LNCAP (cell line): ENCODE measurements at regions not wholly inside any gene's neighbourhood (a gene's known extent, or its start where the extent isn't known, plus 50 kb on each side); places are given as distances from the start of the nearest gene placed in this dataset.

Experiments used
- CTCF ChIP-seq: fragments of 450-650 bp; IDR thresholded peaks from 2 replicates; pipeline ENCODE4 v1.5.1; 2017; ENCODE audit warnings: mild to moderate bottlenecking

DNA sequence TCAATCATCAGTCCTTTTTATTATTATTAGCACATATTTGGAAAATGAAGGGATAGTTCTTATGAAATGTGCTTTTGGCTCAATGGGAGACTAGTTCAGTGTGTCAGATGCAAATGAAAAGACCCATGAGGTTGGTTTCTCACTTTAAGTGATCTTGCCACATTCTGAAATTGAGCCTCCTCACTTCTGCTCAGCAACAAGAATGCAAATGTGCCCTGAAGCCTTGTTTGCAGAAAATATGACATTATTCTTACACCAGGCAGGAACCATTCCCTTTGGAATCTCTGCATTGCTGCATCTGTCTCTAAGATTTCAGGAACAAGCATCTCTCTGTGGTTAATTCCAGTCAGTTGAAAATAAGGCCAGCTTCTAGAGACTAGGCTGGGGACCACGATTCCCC is 186.1 kb upstream of the PLPP4 start:
- TF ChIP-seq CTCF, result no peak

- no peak for TF ChIP-seq CTCF
Measured at GRCh38 chr10:120271696-120272095, 185.3 kb upstream of the PLPP4 start.

- no peak for TF ChIP-seq CTCF
Measured at GRCh38 chr10:120272350-120272749, 184.7 kb upstream of the PLPP4 start.

GRCh38 chr10:120278069-120278468 is 179.0 kb upstream of the PLPP4 start:
- no peak for TF ChIP-seq CTCF

- no peak; the same call in 1 of the 2 replicates for TF ChIP-seq CTCF
Measured at GRCh38 chr10:120279196-120279595, 177.8 kb upstream of the PLPP4 start.

DNA sequence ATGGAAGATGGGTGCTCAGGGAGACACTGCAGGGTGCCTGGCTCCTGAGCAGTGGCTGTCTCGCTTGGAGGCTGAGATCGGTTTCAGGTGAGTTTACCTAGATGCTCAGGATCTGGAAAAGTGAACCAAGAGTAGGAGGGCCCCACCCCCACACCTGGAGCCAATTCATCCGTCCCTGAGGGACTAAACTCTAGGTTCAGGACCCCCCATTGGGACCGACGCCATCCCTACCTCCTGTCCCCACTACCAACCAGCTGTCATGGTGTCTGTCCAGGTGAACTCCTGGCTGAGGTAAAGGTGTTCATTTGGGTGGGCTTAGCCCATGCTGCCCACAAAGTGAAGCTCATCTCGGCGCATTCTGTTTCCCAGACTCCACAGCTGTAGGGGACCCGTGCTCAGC is 174.6 kb upstream of the PLPP4 start:
- no peak for TF ChIP-seq CTCF

DNA sequence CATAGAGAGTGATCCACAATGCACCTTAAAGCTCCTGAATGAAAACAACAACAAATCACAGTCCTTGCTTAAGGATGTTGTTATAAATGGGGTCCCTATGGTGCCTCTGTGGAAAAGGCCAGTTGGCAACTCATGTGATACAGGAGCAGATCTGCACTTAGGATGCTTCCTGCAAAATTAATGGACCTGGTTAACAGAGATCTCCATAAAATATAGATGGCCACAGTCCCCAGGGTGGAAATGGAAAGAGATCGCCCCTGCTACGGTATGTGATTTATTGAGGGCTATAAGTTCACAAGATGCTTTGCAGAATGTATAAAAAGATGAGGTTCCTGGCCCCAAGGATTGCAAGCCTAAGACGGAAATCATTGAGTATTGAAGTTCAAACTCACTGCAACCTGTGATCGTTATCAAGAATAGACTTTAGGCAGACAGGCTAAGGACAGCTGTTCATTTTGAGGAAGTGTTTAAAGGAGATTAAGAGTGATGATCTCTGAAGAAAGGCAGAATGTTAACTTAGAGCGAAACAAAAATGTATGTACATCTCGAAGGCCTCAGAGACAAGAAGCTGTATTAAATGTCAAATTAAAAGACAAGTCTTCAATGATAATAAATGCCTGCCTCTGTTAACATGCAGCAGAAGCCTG is 174.1 kb upstream of the PLPP4 start:
- TF ChIP-seq CTCF, result no peak

DNA sequence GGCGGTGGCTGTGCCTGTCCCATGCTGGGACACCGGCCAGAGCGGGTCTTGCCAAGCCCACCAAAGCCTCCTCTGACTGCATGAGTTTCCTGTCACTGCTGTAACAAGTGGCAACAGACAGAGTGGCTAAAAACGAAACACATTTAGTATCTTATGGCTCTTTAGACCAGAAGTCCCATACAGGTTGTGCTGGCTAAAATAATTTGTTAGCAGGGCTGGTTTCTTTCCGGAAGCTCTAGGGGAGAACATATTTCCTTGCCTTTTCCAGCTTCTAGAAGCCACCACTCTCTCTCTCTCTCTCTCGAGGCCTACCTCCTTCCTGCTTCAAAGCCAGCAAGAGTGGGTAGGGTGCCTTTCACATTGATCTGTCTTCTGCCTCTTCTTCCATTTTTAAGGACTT is 171.6 kb upstream of the PLPP4 start:
- TF ChIP-seq CTCF, result no peak
